ENCODE measurements at regions not wholly inside any gene's neighbourhood (a gene's known extent, or its start where the extent isn't known, plus 50 kb on each side); places are given as distances from the start of the nearest gene placed in this dataset.

- no peak overlapping the region for H3K4me3 Mint-ChIP-seq
- DNase-seq (ENCODE audit: low spot score in 2 of 2) (no peak), ATAC-seq (replicated peaks; ENCODE audit: extremely low read depth, poor library complexity, severe bottlenecking) (no peak)
- peaks cover 15% of the 10 kb centered on the region for H3K9me3 Mint-ChIP-seq
- H3K4me1 Mint-ChIP-seq = no peaks in the 10 kb centered on the region
- no peaks in the 10 kb centered on the region for H3K36me3 Mint-ChIP-seq (ENCODE audit: insufficient read depth)
- H3K27ac Mint-ChIP-seq (ENCODE audit: low read depth) = no peak overlapping the region
- no peaks in the 10 kb centered on the region for H3K27me3 Mint-ChIP-seq
These were observed 609.0 kb upstream of the FZD8 start for GRCh38 chr10:36251068-36251467.

GRCh38 chr10:36248304-36248981 lies 606.3 kb upstream of the FZD8 start:
- no peak for DNase-seq (ENCODE audit: low spot score in 2 of 2)
- Mint-ChIP-seq H3K27me3 (no peaks in the 10 kb centered on the region), H3K4me1 (no peaks in the 10 kb centered on the region), H3K4me3 (no peak overlapping the region), H3K27ac (ENCODE audit: low read depth) (no peak overlapping the region), H3K36me3 (ENCODE audit: insufficient read depth) (no peaks in the 10 kb centered on the region), H3K9me3 (peaks cover 19% of the 10 kb centered on the region)
- ATAC-seq (replicated peaks; ENCODE audit: extremely low read depth, poor library complexity, severe bottlenecking) = no peak

- DNase-seq (ENCODE audit: low spot score in 2 of 2) (no peak), ATAC-seq (replicated peaks; ENCODE audit: extremely low read depth, poor library complexity, severe bottlenecking) (no peak)
- Mint-ChIP-seq H3K4me1 (no peaks in the 10 kb centered on the region), H3K9me3 (peaks cover 17% of the 10 kb centered on the region), H3K27me3 (no peaks in the 10 kb centered on the region), H3K4me3 (no peak overlapping the region), H3K27ac (ENCODE audit: low read depth) (no peak overlapping the region), H3K36me3 (ENCODE audit: insufficient read depth) (no peaks in the 10 kb centered on the region)
These were observed 605.4 kb upstream of the FZD8 start for GRCh38 chr10:36247478-36247877.

GRCh38 chr10:36236931-36237330 lies 594.8 kb upstream of the FZD8 start:
- no peak overlapping the region for H3K27ac Mint-ChIP-seq (ENCODE audit: low read depth)
- no peaks in the 10 kb centered on the region for H3K27me3 Mint-ChIP-seq
- H3K4me3 Mint-ChIP-seq = no peak overlapping the region
- no peaks in the 10 kb centered on the region for H3K4me1 Mint-ChIP-seq
- H3K36me3 Mint-ChIP-seq (ENCODE audit: insufficient read depth) = no peaks in the 10 kb centered on the region
- peaks cover 22% of the 10 kb centered on the region for H3K9me3 Mint-ChIP-seq
- DNase-seq (ENCODE audit: low spot score in 2 of 2) = no peak
- no peak for ATAC-seq (replicated peaks; ENCODE audit: extremely low read depth, poor library complexity, severe bottlenecking)

DNA sequence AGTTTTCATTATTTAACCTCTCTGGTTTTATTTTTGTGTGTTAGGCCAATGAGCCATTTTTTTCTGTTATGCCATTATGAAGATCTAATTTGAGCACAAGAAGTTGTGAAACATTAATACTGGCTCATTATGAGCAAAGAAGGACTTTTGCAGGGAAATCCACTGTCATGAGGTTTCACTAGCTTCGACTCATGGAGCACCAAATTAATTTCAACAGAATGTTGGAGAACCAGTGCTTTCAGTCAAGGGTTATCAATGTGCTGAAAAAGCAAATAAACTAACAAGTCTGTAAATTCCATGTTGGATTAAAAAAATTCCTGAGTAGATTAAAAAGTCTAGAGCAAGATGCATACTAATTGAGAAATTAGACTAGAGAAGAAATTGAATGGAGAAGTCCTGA lies 594.2 kb upstream of the FZD8 start:
- Mint-ChIP-seq H3K27me3 (no peaks in the 10 kb centered on the region), H3K27ac (ENCODE audit: low read depth) (no peak overlapping the region), H3K9me3 (peaks cover 26% of the 10 kb centered on the region), H3K36me3 (ENCODE audit: insufficient read depth) (no peaks in the 10 kb centered on the region), H3K4me3 (no peak overlapping the region), H3K4me1 (no peaks in the 10 kb centered on the region)
- ATAC-seq (replicated peaks; ENCODE audit: extremely low read depth, poor library complexity, severe bottlenecking) (no peak), DNase-seq (ENCODE audit: low spot score in 2 of 2) (no peak)

DNA sequence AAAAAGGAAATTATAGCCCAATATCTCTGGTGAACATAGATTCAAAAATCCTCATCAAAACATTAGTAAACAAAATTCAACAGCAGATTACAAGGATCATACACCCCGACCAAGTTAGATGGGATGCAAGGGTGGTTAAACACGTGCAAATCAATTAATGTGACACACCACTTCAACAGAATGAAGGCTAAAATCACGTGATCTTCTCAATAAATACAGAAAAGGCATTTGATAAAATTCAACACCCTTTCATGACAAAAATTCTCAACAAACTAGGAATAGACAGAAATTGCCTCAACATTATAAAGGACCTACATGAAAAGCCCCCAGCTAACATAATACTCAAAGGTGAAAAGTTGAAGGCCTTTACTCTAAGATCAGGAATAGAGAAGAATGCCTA lies 590.8 kb upstream of the FZD8 start:
- Mint-ChIP-seq H3K36me3 (ENCODE audit: insufficient read depth) (no peaks in the 10 kb centered on the region), H3K4me1 (no peaks in the 10 kb centered on the region), H3K27me3 (no peaks in the 10 kb centered on the region), H3K9me3 (peaks cover 30% of the 10 kb centered on the region), H3K27ac (ENCODE audit: low read depth) (no peak overlapping the region), H3K4me3 (no peak overlapping the region)
- ATAC-seq (replicated peaks; ENCODE audit: extremely low read depth, poor library complexity, severe bottlenecking) = no peak
- no peak for DNase-seq (ENCODE audit: low spot score in 2 of 2)

- no peaks in the 10 kb centered on the region for H3K27me3 Mint-ChIP-seq
- no peaks in the 10 kb centered on the region for H3K4me1 Mint-ChIP-seq
- no peaks in the 10 kb centered on the region for H3K36me3 Mint-ChIP-seq (ENCODE audit: insufficient read depth)
- peaks cover 32% of the 10 kb centered on the region for H3K9me3 Mint-ChIP-seq
- DNase-seq (ENCODE audit: low spot score in 2 of 2) (no peak), ATAC-seq (replicated peaks; ENCODE audit: extremely low read depth, poor library complexity, severe bottlenecking) (no peak)
- H3K4me3 Mint-ChIP-seq = no peak overlapping the region
- no peak overlapping the region for H3K27ac Mint-ChIP-seq (ENCODE audit: low read depth)
These were observed 582.4 kb upstream of the FZD8 start for GRCh38 chr10:36224431-36224985.

DNA sequence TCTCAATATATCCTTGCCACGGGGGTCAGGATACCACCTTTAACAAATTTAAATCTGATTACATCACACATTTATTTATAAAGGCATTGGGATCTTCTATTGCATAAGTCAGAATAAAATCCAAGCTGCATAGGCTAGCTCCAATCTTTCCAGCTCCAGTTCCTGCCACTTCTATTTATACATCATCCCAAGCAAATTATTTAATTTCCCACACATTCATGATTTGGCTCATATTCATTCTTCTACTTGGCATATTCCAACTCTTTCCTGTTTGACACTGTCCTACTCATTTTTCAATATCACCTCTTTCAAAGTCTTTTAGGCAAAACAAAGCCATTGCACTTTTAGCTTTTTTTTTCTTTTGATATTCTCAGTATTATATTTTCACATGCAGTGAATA lies 579.0 kb upstream of the FZD8 start:
- H3K36me3 Mint-ChIP-seq (ENCODE audit: insufficient read depth) = no peaks in the 10 kb centered on the region
- no peaks in the 10 kb centered on the region for H3K4me1 Mint-ChIP-seq
- H3K27me3 Mint-ChIP-seq = no peaks in the 10 kb centered on the region
- DNase-seq (ENCODE audit: low spot score in 2 of 2) (no peak), ATAC-seq (replicated peaks; ENCODE audit: extremely low read depth, poor library complexity, severe bottlenecking) (no peak)
- H3K4me3 Mint-ChIP-seq = no peak overlapping the region
- peaks cover 16% of the 10 kb centered on the region for H3K9me3 Mint-ChIP-seq
- H3K27ac Mint-ChIP-seq (ENCODE audit: low read depth) = no peak overlapping the region

GRCh38 chr10:36220151-36220550 lies 578.1 kb upstream of the FZD8 start:
- Mint-ChIP-seq H3K27me3 (no peaks in the 10 kb centered on the region), H3K4me1 (no peaks in the 10 kb centered on the region), H3K27ac (ENCODE audit: low read depth) (no peak overlapping the region), H3K4me3 (no peak overlapping the region), H3K9me3 (peaks cover 16% of the 10 kb centered on the region), H3K36me3 (ENCODE audit: insufficient read depth) (no peaks in the 10 kb centered on the region)
- DNase-seq (ENCODE audit: low spot score in 2 of 2) (no peak), ATAC-seq (replicated peaks; ENCODE audit: extremely low read depth, poor library complexity, severe bottlenecking) (no peak)

GRCh38 chr10:36211856-36212255 lies 569.8 kb upstream of the FZD8 start:
- Mint-ChIP-seq H3K27me3 (no peaks in the 10 kb centered on the region), H3K36me3 (ENCODE audit: insufficient read depth) (peaks cover 1% of the 10 kb centered on the region), H3K27ac (ENCODE audit: low read depth) (no peak overlapping the region), H3K4me1 (no peaks in the 10 kb centered on the region), H3K4me3 (no peak overlapping the region), H3K9me3 (peaks cover 11% of the 10 kb centered on the region)
- DNase-seq (ENCODE audit: low spot score in 2 of 2) (no peak), ATAC-seq (replicated peaks; ENCODE audit: extremely low read depth, poor library complexity, severe bottlenecking) (no peak)

DNA sequence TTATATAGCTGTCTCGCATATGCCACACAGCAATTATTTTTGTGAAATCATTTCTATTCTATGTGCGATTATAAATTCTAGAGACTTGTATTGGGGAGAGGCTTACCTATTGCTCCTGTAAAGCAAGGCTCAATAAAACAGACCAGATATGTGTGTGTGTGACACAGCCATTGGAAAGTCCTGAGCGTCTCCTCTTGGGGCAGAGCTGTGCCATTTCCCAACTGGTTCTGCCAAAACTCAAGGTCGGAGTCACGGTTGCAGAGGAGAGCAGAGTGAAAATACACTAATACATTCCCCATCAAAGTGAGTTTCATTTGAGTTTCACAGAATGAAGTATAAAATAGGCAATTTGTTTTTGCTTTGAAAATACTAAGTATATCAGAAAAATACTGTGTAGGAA lies 567.4 kb upstream of the FZD8 start:
- no peaks in the 10 kb centered on the region for H3K27me3 Mint-ChIP-seq
- no peaks in the 10 kb centered on the region for H3K4me1 Mint-ChIP-seq
- peaks cover 1% of the 10 kb centered on the region for H3K36me3 Mint-ChIP-seq (ENCODE audit: insufficient read depth)
- H3K4me3 Mint-ChIP-seq = no peak overlapping the region
- no peak for ATAC-seq (replicated peaks; ENCODE audit: extremely low read depth, poor library complexity, severe bottlenecking)
- peaks cover 20% of the 10 kb centered on the region for H3K9me3 Mint-ChIP-seq
- no peak for DNase-seq (ENCODE audit: low spot score in 2 of 2)
- no peak overlapping the region for H3K27ac Mint-ChIP-seq (ENCODE audit: low read depth)

DNA sequence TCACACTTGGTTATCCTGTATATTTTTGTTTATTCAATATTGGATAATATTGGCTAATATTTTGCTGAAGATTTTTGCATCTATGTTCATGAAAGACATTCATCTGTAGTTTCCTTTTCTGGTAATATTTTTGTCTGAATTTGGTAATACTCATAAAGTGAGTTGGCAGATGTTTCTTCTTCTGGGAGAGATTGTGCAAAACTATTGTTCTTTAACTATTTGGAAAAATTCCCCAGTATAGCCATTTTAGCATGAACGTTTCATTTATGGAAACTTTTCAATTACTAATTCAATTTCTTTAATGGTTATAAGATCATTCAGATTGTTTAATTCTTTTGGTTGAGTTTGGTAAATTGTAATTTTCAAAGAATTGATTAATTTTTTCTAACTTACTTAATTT lies 560.8 kb upstream of the FZD8 start:
- no peaks in the 10 kb centered on the region for H3K27me3 Mint-ChIP-seq
- DNase-seq (ENCODE audit: low spot score in 2 of 2) = no peak
- H3K27ac Mint-ChIP-seq (ENCODE audit: low read depth) = no peak overlapping the region
- H3K4me3 Mint-ChIP-seq = no peak overlapping the region
- H3K36me3 Mint-ChIP-seq (ENCODE audit: insufficient read depth) = no peaks in the 10 kb centered on the region
- peaks cover 31% of the 10 kb centered on the region for H3K9me3 Mint-ChIP-seq
- ATAC-seq (replicated peaks; ENCODE audit: extremely low read depth, poor library complexity, severe bottlenecking) = no peak
- no peaks in the 10 kb centered on the region for H3K4me1 Mint-ChIP-seq

- Mint-ChIP-seq H3K4me1 (no peaks in the 10 kb centered on the region), H3K36me3 (ENCODE audit: insufficient read depth) (no peaks in the 10 kb centered on the region), H3K4me3 (no peak overlapping the region), H3K27me3 (no peaks in the 10 kb centered on the region), H3K9me3 (peaks cover 28% of the 10 kb centered on the region), H3K27ac (ENCODE audit: low read depth) (no peak overlapping the region)
- no peak for DNase-seq (ENCODE audit: low spot score in 2 of 2)
- no peak for ATAC-seq (replicated peaks; ENCODE audit: extremely low read depth, poor library complexity, severe bottlenecking)
These were observed 558.5 kb upstream of the FZD8 start for GRCh38 chr10:36200577-36200976.
